Activated CD4-positive, alpha-beta T cell treated with anti-CD3 and anti-CD28 coated beads, Interleukin-10, Interleukin-2, amounts not matched to agents 100 ng/mL and 50 ng/mL, durations not matched to agents 16 hours and 8 hours (primary cell): ENCODE measurements at regions not wholly inside any gene's neighbourhood (a gene's known extent, or its start where the extent isn't known, plus 50 kb on each side); places are given as distances from the start of the nearest gene placed in this dataset.

Experiments used
- DNase-seq: peaks from one replicate; pipeline ENCODE4 v3.0.0-alpha.2; 2020

- DNase-seq: no peak
These were observed 300.2 kb downstream of the SOX4 start for GRCh38 chr6:21893793-21894192.

DNA sequence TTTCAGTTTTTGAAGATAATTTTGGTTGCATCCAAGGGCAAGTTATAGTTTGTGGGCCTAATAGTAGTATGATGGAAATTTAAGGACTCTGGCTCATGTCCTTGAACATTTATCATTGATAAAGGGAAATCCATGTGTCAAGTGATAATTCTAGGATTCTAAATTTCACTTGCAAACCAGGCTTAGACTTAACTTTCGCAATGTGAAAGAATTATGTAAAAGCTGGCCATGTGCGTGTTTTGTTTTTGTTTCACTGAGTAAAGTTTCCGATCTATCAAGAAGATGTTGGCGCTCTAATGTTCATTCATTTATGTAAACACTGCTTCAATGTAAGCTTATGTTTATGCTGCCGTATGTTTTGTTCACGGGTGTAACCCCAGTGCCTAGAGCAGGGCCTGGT is 302.0 kb downstream of the SOX4 start:
- DNase-seq: no peak

DNA sequence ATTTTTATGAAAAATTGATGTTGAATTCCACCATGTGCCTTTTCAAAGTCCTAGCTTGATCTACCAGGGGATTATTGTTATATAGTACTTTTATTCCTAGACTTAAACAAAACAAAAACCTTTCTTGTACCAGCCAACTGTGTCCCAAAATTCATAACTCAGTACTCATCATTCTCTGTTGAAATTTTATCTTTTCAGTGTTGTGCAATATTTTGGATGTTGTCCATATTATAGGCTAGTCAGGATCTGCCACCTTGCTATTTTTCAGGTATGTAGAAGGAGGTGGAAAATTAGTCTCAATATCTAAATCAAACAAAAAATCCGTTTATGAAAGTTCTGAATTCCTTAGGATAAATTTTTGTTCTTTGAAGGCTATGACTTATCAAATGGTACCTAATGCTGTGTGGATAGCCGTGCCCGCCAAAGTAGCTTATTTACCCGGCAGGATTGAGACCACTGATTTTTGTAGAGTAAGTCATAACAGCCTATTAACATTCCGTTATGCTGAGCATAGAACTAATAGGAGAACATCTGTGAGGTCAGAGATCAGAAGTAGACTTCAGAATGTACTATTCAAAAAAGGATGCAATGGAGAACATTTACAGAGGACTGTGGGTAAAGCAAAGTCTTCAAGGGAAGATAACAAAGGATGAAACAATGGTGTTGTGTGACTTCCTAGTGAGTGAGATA is 304.7 kb downstream of the SOX4 start:
- DNase-seq: no peak

DNA sequence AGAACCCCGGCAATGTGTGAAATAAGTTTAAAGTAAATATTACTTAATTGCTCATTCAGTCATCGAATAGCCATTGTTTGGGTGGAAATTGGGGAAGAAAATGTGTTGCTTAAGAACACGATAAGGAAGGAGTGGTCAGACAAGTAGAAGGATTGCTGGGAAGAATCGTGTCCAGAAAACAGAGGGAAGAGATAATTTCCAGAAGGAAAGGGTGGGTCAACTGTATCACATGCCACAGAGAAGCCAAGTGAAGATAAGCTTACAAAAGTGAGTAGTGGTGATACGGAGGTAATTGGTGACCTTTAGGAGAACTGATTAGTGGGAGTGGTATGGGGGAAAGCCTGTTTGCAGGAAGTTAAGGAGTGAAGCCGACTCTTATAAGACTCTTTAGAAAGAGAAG is 306.2 kb downstream of the SOX4 start:
- no peak for DNase-seq

DNA sequence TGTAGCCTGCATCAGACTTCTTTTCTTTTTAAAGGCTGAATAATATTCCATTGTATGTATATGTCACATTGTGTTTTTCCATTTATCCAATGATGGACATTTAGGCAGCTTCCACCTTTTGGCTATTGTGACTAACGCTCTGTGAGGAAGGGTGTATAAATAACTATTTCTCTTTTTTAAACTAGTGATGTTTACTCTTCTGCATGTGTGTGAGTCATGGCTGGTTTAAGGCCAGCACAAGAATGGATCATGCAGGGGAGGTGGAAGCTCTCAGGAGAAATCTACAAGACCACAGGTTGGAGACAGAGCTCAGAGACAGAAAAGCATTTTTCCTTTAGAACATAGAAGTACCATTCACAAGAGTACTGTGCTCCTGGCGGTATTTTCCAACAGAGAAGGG is 307.2 kb downstream of the SOX4 start:
- no peak for DNase-seq

DNA sequence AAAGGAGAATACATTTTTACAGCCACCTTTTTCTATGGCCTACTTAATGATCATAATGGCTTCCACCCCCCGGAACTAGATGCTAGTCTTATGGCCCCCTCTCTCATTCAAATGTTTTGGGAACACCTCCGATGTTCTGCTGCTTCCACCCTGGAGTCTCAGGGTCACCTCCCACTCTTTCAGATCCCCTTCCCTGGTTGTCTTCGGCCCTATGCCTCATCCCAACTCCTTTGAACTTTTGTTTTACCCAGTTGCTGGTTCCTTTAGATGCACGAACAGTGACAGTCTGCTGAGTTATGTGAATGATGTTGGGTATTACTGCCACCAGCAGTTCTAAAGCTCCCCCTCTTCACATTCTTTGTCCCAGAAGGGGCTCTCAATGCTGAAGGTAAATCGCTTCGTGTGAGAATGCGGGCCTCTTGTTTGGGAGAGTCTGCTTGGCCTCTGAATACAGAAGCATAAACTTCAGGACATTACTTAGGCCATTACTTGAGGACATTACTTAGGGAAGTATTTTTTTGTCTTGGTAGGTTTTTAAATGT is 309.1 kb downstream of the SOX4 start:
- no peak for DNase-seq

DNA sequence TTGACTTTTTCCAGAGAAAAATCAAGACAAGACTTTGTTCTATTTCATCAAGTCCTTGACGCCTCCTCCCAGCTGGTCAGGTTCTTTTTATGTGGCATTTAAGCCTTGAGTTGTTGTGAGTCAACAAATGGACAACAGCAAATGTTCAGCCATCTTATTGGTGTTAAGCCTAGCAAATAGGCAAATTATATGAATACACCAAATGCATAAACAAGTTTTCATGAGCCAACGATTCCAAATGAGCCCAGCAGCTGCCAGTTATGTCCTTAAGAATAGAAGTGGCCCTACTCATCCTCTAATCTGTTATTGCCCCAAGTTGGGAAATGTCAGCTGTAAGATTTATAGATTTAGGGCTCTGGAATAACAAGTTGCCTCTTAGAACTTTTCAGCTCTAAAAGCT is 312.0 kb downstream of the SOX4 start:
- no peak for DNase-seq

GRCh38 chr6:21906826-21907225 is 313.3 kb downstream of the SOX4 start:
- no peak for DNase-seq

DNA sequence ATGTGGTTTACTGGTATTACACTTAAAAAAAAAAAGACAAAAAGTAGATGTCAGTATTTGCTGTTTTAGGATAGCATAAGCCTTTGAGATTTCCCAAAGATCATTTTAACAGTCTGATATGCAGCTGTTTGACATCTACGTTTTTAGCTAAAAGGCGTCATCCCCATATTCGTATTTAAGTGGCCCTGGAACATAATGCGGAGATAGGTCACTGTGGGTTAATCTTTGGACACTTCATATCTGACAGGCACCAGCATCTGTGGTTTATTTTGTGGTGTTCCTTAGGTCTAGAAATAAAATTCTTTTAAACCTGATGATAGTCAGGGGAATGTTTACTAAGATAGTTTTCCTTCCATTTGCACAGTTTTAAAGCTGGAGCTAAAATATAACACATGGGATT is 313.7 kb downstream of the SOX4 start:
- DNase-seq: no peak

DNA sequence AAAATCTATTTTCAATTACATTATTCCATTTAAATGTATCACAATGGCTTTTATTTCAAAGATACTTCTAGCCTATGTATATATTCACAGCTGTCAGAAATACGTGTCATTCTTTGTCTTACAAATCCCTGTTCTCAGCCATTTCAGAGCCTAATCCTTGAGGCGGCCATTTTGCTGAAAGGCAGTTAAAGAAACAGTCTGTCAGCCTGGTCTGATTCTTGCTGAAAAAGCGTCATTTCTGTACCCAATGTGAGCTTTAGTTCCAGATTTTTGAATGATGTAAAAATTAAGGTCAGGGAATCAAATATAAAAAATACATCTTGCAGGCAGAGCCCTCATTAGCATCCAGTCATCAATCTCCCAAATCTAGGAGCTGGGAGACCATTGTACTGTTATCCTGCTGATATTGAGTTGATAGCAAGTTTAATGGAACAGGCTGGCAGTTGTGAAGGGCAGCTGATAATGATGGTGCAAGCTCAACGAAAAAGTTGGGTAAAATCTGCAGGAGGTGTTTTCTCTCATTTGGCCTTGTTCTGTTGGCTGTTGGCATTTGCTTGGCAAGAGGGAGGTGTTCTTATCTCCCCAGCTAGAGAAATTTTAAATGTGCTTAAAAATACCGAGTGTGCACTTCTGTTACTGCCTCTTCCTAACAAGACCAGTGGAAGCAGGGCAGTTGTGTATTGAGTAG is 314.8 kb downstream of the SOX4 start:
- no peak for DNase-seq

DNA sequence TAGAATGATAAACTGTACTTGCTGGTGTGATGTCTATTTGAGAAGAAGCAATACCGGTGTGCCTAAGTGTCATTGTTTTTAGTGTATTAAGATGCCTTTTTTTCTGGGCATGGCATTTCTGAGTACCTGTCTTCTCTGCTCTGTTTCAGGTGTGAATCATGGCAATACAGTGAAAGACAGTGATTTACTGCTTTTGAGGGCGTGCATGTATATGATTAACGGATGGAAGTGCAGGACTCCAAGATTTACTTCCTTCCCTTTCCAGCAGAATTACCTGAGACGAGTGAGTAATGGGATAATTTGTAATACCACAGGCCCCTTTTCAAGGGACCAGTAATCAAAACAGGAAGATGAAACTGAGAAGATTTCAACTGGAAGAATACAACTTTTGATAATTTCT is 315.8 kb downstream of the SOX4 start:
- DNase-seq: no peak

DNA sequence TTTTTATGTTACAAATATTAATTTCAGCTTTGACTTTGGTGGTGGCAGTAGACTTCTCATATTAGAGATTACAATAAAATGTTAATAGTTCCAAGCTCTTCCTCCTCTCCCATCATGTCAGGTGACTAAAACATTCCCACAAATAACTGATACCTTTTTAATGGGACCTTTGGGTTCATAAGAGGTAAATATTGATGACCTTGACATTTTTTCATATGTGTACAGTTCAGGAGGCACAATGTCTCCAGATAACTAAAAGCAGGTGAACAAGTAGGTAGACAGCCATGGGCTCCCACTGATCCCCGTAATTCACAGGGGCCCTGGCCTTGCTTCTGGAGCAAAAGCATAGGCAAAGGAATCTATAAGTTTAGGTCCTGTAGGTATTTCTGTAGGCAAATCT is 317.7 kb downstream of the SOX4 start:
- DNase-seq: no peak

DNA sequence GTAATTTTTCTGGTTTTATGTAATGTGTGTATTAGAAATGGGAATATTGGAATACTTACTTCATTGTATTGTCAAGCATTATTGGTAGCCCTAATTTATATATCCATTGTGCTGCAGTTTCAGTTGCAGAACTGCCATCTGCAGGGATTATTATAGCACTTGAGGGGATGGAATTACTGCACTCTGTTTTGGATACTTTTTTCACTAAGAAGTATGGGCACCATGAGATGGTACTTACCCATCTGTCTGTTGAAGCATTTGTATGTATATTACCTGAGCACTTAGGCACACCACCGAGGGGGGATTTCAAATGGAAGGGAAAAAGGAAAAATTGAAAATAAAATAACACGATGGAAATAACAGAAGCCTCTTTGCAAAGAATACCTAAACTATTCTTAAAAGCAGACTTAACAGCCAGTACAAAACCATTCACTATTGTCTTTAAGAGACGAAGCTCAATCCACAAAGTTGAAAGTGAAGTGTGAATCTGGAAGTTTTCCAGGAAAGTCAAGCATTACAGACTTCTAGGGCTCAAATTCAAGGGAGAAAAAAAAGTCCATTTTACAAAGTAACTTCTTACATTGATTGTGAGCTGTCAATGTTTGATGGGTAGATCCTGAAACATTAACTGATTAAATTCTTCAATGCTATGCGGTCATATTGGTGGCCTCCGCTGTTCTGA is 318.7 kb downstream of the SOX4 start:
- DNase-seq: no peak

DNA sequence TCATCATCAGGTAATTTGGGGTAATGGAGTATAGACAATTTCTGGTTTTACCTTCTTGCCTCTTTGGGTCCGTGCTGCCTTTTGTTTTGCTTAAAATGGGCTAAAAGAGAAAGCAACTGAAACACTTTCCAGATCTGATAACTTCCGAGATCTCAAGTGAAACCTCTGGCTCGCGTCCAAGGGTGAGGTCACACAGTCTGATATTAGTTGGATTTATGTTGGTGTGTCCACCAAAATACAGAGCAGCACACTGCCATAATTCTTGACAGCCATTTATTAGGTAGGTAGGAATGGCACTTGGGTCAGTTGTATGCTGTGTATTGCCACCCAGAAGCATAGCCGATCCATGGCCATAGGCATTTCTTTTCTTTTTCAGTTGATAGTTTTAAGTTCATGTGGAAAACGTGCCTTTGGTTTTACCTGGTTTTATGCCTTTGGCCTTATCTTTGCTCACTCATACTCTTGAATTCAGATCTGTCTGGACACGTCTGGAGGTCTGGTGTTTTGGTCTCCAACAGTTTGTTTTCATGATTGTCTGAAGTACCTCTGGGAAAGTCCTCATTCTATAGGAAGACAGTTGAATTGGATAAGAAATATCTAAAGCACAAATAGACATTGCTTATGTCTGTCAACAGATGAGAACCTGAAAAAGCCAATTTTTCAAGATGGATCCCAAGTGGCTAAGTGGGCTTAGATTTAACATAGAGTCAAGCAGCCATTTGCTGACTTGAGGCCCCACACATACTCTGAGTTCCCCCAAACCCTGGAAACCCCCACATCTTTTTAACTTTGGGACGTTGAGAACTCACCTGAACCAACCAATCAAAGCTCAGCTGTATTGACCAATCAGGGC is 320.8 kb downstream of the SOX4 start:
- DNase-seq: peak; percentile 4

DNA sequence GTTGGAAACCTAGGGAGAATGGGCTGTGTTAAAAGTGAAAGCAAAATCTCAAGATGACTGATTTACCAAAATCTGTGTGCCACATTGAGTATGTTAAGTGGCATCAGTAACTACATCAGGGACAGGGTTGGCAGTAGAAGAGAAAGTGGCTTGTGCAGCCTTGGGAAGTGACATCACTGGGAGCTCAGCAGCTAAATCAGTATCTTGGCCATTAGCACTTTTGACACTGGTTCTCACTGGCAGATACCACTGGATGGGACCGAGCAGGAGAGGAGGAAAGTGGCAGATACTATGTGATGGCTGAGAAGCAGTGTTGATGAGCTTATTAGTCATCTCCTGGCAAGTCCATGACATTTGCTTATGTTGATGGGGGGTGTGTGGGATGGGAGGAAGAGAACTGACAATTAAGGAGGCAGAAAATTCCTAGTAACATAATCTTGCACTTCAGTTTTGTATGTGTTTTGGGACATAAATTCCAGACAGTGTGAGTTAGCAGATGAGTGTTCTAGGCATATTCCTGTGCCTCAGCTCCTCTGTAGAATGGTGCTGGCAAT is 322.2 kb downstream of the SOX4 start:
- DNase-seq: peak; percentile 15

DNA sequence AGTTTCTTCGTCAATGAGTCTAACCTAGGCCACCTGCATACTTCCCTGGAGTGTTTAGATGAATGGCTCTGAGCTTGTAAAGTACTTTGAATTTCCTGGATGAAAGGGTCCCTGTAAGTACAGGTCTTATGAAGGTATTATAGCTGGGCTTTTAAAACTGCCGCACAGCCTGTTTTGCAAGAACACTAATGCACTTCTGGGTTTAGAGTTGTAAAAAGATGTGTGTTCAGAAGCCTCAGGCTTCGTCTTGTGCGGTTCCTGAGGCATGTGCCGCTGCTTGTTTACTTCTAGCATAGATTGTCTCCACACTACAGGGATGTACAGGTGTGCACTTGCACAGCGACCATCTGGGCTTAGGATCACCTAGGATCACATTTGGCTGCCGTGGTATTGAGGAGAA is 324.5 kb downstream of the SOX4 start:
- DNase-seq: no peak

DNA sequence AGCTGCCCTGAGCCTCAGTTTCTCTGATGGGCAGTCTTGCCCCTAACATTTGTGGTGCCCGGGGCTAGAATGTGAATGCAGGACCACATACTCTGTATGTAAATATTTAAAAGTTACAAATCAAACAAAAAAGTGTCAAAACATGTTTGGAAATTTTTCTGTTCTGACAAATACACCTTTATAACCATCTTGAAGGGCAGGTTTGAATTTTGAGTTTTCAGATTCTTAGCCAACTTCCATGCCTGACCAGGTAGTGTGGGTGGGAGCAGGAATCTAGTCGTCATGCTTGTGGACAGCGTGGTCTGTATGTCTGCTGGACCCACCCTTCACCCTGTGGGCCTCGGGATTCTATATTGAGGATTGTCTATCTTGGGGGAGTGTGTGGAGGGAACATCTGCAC is 325.1 kb downstream of the SOX4 start:
- DNase-seq: no peak

- no peak for DNase-seq
These were observed 328.5 kb downstream of the SOX4 start for GRCh38 chr6:21922086-21922485.

DNA sequence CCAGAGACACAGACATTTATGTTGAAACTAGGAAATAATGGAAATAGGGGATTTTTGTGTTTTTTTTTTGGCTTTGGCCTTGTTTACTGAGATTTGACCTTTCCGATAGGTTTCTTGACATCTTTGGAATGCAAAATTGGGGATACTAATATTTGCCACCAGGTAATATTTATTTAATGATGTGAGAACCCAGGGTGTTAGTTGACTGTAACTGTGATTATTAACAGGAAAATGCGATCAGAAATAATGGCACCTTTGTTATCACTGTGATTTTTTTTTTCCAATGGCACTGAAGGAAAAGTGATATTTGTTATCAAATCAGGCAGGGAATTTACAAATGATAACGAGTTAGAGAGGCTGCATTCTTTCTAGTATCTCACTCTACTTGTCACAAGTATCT is 330.5 kb downstream of the SOX4 start:
- no peak for DNase-seq

GRCh38 chr6:21928827-21929226 is 335.3 kb downstream of the SOX4 start:
- no peak for DNase-seq

GRCh38 chr6:21931641-21932335 is 338.2 kb downstream of the SOX4 start:
- DNase-seq: no peak

- DNase-seq: no peak
These were observed 339.8 kb downstream of the SOX4 start for GRCh38 chr6:21933351-21933750.
